Natural killer cell (primary cell): ENCODE measurements at regions not wholly inside any gene's neighbourhood (a gene's known extent, or its start where the extent isn't known, plus 50 kb on each side); places are given as distances from the start of the nearest gene placed in this dataset.
"Not testable (repeated sequence)": the region's sequence is repeated elsewhere in the genome, so short reads cannot be mapped to it uniquely, and the experiment has no call there.

Experiments
- ATAC-seq, 3 donors: fragments of 150-1000 bp in 2 of 3; fragments of 200-7000 bp in 1 of 3; cut with Tn5 transposase; 1 replicate in 1 of 3; 2 replicates in 2 of 3; pipeline ENCODE4 v1.10.0; 2021; ENCODE audit warnings: mild to moderate bottlenecking in 2 of 3, moderate library complexity in 2 of 3
- DNase-seq, 2 donors: peaks; one replicate each; pipeline versions ENCODE4 v3.0.0 to v3.0.0-alpha.2; 2013 to 2021; ENCODE audit warnings: mixed read lengths in 1 of 2
- H3K27ac ChIP-seq: one replicate; pipeline ENCODE4 v1.5.1; 2013; ENCODE audit warnings: mild to moderate bottlenecking, low read length
- H3K27me3 ChIP-seq: one replicate; pipeline ENCODE4 v1.6.1; 2013; ENCODE audit warnings: low read length; ENCODE audit not compliant: control insufficient read depth, insufficient read depth
- H3K36me3 ChIP-seq: one replicate; pipeline ENCODE4 v1.6.1; 2013; ENCODE audit warnings: low read length; ENCODE audit not compliant: control insufficient read depth, insufficient read depth
- H3K4me1 ChIP-seq: one replicate; pipeline ENCODE4 v1.6.1; 2013; ENCODE audit warnings: low read length; ENCODE audit not compliant: control insufficient read depth, insufficient read depth
- H3K4me3 ChIP-seq: one replicate; pipeline ENCODE4 v1.5.1; 2013; ENCODE audit warnings: low read length
- H3K9me3 ChIP-seq: one replicate; pipeline ENCODE4 v1.6.1; 2013; ENCODE audit warnings: low read length; ENCODE audit not compliant: control insufficient read depth, insufficient read depth
- H3K27ac Mint-ChIP-seq, 2 donors: one replicate each; pipeline ENCODE4 v1.8.0; 2022; ENCODE audit warnings: mild to moderate bottlenecking in 2 of 2, mixed read lengths in 2 of 2, moderate library complexity in 1 of 2
- H3K27me3 Mint-ChIP-seq, 2 donors: one replicate each; pipeline ENCODE4 v1.8.0; 2022; ENCODE audit warnings: low read depth in 2 of 2, mixed read lengths in 2 of 2
- H3K36me3 Mint-ChIP-seq: one replicate; pipeline ENCODE4 v1.8.0; 2022; ENCODE audit warnings: mixed read lengths
- H3K4me1 Mint-ChIP-seq, 2 donors: one replicate each; pipeline ENCODE4 v1.8.0; 2022; ENCODE audit warnings: mixed read lengths in 2 of 2
- H3K4me3 Mint-ChIP-seq: one replicate; pipeline ENCODE4 v1.8.0; 2022; ENCODE audit warnings: mild to moderate bottlenecking, moderate library complexity, mixed read lengths
- H3K9me3 Mint-ChIP-seq, 2 donors: one replicate each; pipeline ENCODE4 v1.8.0; 2022; ENCODE audit warnings: mixed read lengths in 2 of 2
- CTCF ChIP-seq: fragments of 200-600 bp; IDR thresholded peaks from one replicate; pipeline ENCODE4 v1.8.0; 2022; ENCODE audit warnings: antibody characterized with exemption
- WGBS: methylation state at CpG from one replicate; pipeline ENCODE4 v1.1.7; 2013; ENCODE audit warnings: missing lambda C conversion rate; ENCODE audit not compliant: insufficient coverage; 5-methylcytosine and 5-hydroxymethylcytosine counted together
- intact Hi-C: fragments of 100-400 bp; cut with micrococcal nuclease; formaldehyde crosslinking; loops from one replicate; pipeline ENCODE4 v1.14.2; 2022

- no peak overlapping the region for H3K27ac Mint-ChIP-seq
- no peaks in the 10 kb centered on the region for H3K36me3 ChIP-seq
- H3K27me3 Mint-ChIP-seq, result no peaks in the 10 kb centered on the region
- no peak overlapping the region for H3K4me3 ChIP-seq
- H3K4me1 Mint-ChIP-seq, result no peaks in the 10 kb centered on the region
- WGBS, result 87% methylated on average over 3 of the region's 7 CpGs
- no peak overlapping the region for H3K27ac ChIP-seq
- ATAC-seq (no peak), DNase-seq (no peak)
- no peak overlapping the region for H3K4me3 Mint-ChIP-seq
- H3K9me3 ChIP-seq, result no peaks in the 10 kb centered on the region
- intact Hi-C loops, result no loop called here
- H3K4me1 ChIP-seq, result no peaks in the 10 kb centered on the region
- peaks cover 9 to 16% of the 10 kb centered on the region in 2 donors for H3K9me3 Mint-ChIP-seq
- no peak for TF ChIP-seq CTCF
- H3K27me3 ChIP-seq, result no peaks in the 10 kb centered on the region
- no peaks in the 10 kb centered on the region for H3K36me3 Mint-ChIP-seq
Observed at GRCh38 chr6:78639111-78640110, 227.9 kb upstream of the IRAK1BP1 start.

- H3K36me3 ChIP-seq, H3K4me1 Mint-ChIP-seq, H3K27me3 Mint-ChIP-seq, ATAC-seq, H3K4me3 Mint-ChIP-seq, DNase-seq, H3K27me3 ChIP-seq, intact Hi-C loops, H3K27ac Mint-ChIP-seq, H3K36me3 Mint-ChIP-seq, H3K4me1 ChIP-seq, H3K27ac ChIP-seq, H3K9me3 ChIP-seq, H3K4me3 ChIP-seq: not testable (repeated sequence)
- 68% methylated on average over 6 of the region's 6 CpGs for WGBS
- peaks cover 18 to 28% of the 10 kb centered on the region in 2 donors for H3K9me3 Mint-ChIP-seq
Observed at GRCh38 chr6:78643976-78644375, 223.4 kb upstream of the IRAK1BP1 start.

GRCh38 chr6:78646542-78647415 is 220.6 kb upstream of the IRAK1BP1 start:
- ATAC-seq, result not testable (repeated sequence)

GRCh38 chr6:78665819-78666218 is 201.5 kb upstream of the IRAK1BP1 start:
- H3K4me1 ChIP-seq, H3K9me3 ChIP-seq, H3K27ac Mint-ChIP-seq, H3K4me1 Mint-ChIP-seq, H3K27ac ChIP-seq, H3K4me3 Mint-ChIP-seq, H3K27me3 Mint-ChIP-seq, H3K36me3 ChIP-seq, H3K27me3 ChIP-seq, H3K36me3 Mint-ChIP-seq, H3K9me3 Mint-ChIP-seq, H3K4me3 ChIP-seq, DNase-seq, intact Hi-C loops, ATAC-seq: not testable (repeated sequence)
- WGBS, result 95% methylated on average over 2 of the region's 3 CpGs

More at GRCh38 chr6:78646542-78647415, 220.6 kb upstream of the IRAK1BP1 start:
- 88% methylated on average over 18 of the region's 20 CpGs for WGBS
- peaks cover 22 to 30% of the 10 kb centered on the region in 2 donors for H3K9me3 Mint-ChIP-seq
- H3K4me3 ChIP-seq, intact Hi-C loops, H3K27me3 Mint-ChIP-seq, H3K4me1 ChIP-seq, H3K36me3 Mint-ChIP-seq, DNase-seq, H3K4me3 Mint-ChIP-seq, H3K9me3 ChIP-seq, H3K27ac Mint-ChIP-seq, H3K27me3 ChIP-seq, H3K27ac ChIP-seq, H3K4me1 Mint-ChIP-seq, H3K36me3 ChIP-seq: not testable (repeated sequence)
